H1 (cell line): ENCODE measurements at regions not wholly inside any gene's neighbourhood (a gene's known extent, or its start where the extent isn't known, plus 50 kb on each side); places are given as distances from the start of the nearest gene placed in this dataset.

Experiments
- CTCF ChIA-PET: fragments of 300-600 bp; sonication (Branson Sonifier 250); formaldehyde crosslinking; loops from one replicate; lab custom pipeline; 2021; ENCODE audit not compliant: partially characterized antibody; lab: Charles Lee
- POLR2A ChIA-PET: fragments of 300-600 bp; sonication (Branson Sonifier 250); formaldehyde crosslinking; loops from one replicate; lab custom pipeline; 2021; ENCODE audit warnings: inconsistent platforms; ENCODE audit not compliant: partially characterized antibody; lab: Charles Lee
- DNase-seq, 2 experiments: peaks; one replicate each; pipeline versions ENCODE4 v3.0.0 to v3.0.0-alpha.2; 2010 to 2022; ENCODE audit warnings: low spot score in 2 of 2, low read depth in 1 of 2, mixed read lengths in 1 of 2
- FAIRE-seq: peaks from 2 replicates; lab custom pipeline; 2011; peaks lifted over from hg19 to GRCh38; lab: Jason Lieb, UNC
- H2AFZ ChIP-seq: 2 replicates; pipeline ENCODE4 v1.8.1; 2012; ENCODE audit warnings: low read length, inconsistent platforms
- H2AK5ac ChIP-seq: 2 replicates; pipeline ENCODE4 v1.6.1; 2013; ENCODE audit warnings: low read depth, low read length
- H2BK120ac ChIP-seq: replicated peaks from 2 replicates; pipeline ENCODE3; 2013; ENCODE audit warnings: low read depth, low read length, inconsistent platforms
- H2BK12ac ChIP-seq: 2 replicates; pipeline ENCODE4 v1.6.1; 2013; ENCODE audit warnings: low read depth, low read length
- H2BK15ac ChIP-seq: 2 replicates; pipeline ENCODE4 v1.6.1; 2013; ENCODE audit warnings: low read length
- H2BK20ac ChIP-seq: 2 replicates; pipeline ENCODE4 v1.6.1; 2013; ENCODE audit warnings: low read length
- H2BK5ac ChIP-seq: 2 replicates; pipeline ENCODE4 v1.6.1; 2013; ENCODE audit warnings: low read depth, low read length
- H3K14ac ChIP-seq: 2 replicates; pipeline ENCODE4 v1.6.1; 2013; ENCODE audit warnings: inconsistent platforms; ENCODE audit not compliant: insufficient read length
- H3K18ac ChIP-seq: 2 replicates; pipeline ENCODE4 v1.6.1; 2013; ENCODE audit warnings: low read length; ENCODE audit errors: extremely low read depth
- H3K23ac ChIP-seq: 2 replicates; pipeline ENCODE4 v1.6.1; 2013; ENCODE audit warnings: inconsistent platforms; ENCODE audit not compliant: insufficient read length
- H3K23me2 ChIP-seq: 2 replicates; pipeline ENCODE4 v1.6.1; 2013; ENCODE audit warnings: low read depth, low read length
- H3K27ac ChIP-seq: 2 replicates; pipeline ENCODE4 v1.6.1; 2011; ENCODE audit warnings: low read depth, low read length, inconsistent platforms
- H3K27me3 ChIP-seq, 4 experiments: replicated peaks in 1 of 4; 1 replicate in 1 of 4; 2 replicates in 3 of 4; pipeline versions ENCODE4 v1.6.1 to v1.8.1; 2011 to 2013; ENCODE audit warnings: low read length in 3 of 4, mild to moderate bottlenecking in 3 of 4, inconsistent platforms in 2 of 4, mixed read lengths in 2 of 4, moderate library complexity in 1 of 4; ENCODE audit not compliant: control insufficient read depth in 3 of 4, insufficient read depth in 3 of 4; ENCODE audit errors: extremely low read depth in 1 of 4
- H3K36me3 ChIP-seq, 4 experiments: 2 replicates each; pipeline versions ENCODE4 v1.6.1 to v1.8.1; 2011 to 2013; ENCODE audit warnings: mild to moderate bottlenecking in 4 of 4, low read length in 3 of 4, moderate library complexity in 2 of 4, control low read depth in 1 of 4, inconsistent platforms in 1 of 4; ENCODE audit not compliant: insufficient read depth in 4 of 4, control insufficient read depth in 2 of 4
- H3K4ac ChIP-seq: replicated peaks from 2 replicates; pipeline ENCODE3; 2013; ENCODE audit warnings: low read length, low read depth, mixed read lengths, inconsistent platforms; ENCODE audit not compliant: insufficient read length
- H3K4me1 ChIP-seq, 4 experiments: replicated peaks in 1 of 4; 1 replicate in 1 of 4; 2 replicates in 3 of 4; pipeline versions ENCODE4 v1.6.1 to v1.8.1; 2011 to 2013; ENCODE audit warnings: low read length in 3 of 4, inconsistent platforms in 2 of 4, mixed read lengths in 1 of 4; ENCODE audit not compliant: insufficient read depth in 4 of 4, control insufficient read depth in 3 of 4
- H3K4me2 ChIP-seq, 2 experiments: 2 replicates each; pipeline versions ENCODE4 v1.6.1 to v1.8.1; 2011 to 2013; ENCODE audit warnings: low read depth in 2 of 2, low read length in 2 of 2, control low read depth in 1 of 2, inconsistent platforms in 1 of 2, mild to moderate bottlenecking in 1 of 2; ENCODE audit not compliant: insufficient read depth in 1 of 2
- H3K4me3 ChIP-seq, 4 experiments: fragments of 200-600, 300-600 bp in 1 of 4; sonication (generic), shearing (Covaris generic), sonication (Bioruptor Twin) in 1 of 4; 2 replicates each; pipeline versions ENCODE4 v1.5.1 to v1.8.1; 2011 to 2016; ENCODE audit warnings: low read length in 4 of 4, low read depth in 3 of 4, control low read depth in 2 of 4, inconsistent platforms in 2 of 4, mild to moderate bottlenecking in 2 of 4, mixed read lengths in 1 of 4, moderate library complexity in 1 of 4; ENCODE audit not compliant: insufficient read depth in 2 of 4; ENCODE audit errors: extremely low read depth in 1 of 4
- H3K56ac ChIP-seq: replicated peaks from 2 replicates; pipeline ENCODE3; 2013; ENCODE audit warnings: low read depth, mild to moderate bottlenecking, mixed read lengths, low read length, inconsistent platforms; ENCODE audit not compliant: insufficient read length
- H3K79me1 ChIP-seq: 2 replicates; pipeline ENCODE4 v1.6.1; 2013; ENCODE audit warnings: low read depth, low read length, control low read depth
- H3K79me2 ChIP-seq, 2 experiments: 2 replicates each; pipeline versions ENCODE4 v1.6.1 to v1.8.1; 2012 to 2013; ENCODE audit warnings: low read length in 2 of 2, mild to moderate bottlenecking in 2 of 2, inconsistent platforms in 1 of 2; ENCODE audit not compliant: insufficient read depth in 2 of 2, control insufficient read depth in 1 of 2
- H3K9ac ChIP-seq, 4 experiments: replicated peaks in 1 of 4; 1 replicate in 1 of 4; 2 replicates in 3 of 4; pipeline versions ENCODE4 v1.6.1 to v1.8.1; 2011 to 2013; ENCODE audit warnings: low read depth in 3 of 4, low read length in 3 of 4, control low read depth in 2 of 4, mild to moderate bottlenecking in 2 of 4, moderate library complexity in 2 of 4, inconsistent platforms in 1 of 4; ENCODE audit errors: extremely low read depth in 1 of 4
- H3K9me3 ChIP-seq, 2 experiments: 2 replicates each; pipeline versions ENCODE4 v1.6.1 to v1.8.1; 2012 to 2013; ENCODE audit warnings: mild to moderate bottlenecking in 2 of 2, moderate library complexity in 2 of 2, control low read depth in 1 of 2, inconsistent platforms in 1 of 2, low read depth in 1 of 2, low read length in 1 of 2, mixed read lengths in 1 of 2; ENCODE audit not compliant: insufficient read depth in 2 of 2
- H4K20me1 ChIP-seq, 2 experiments: replicated peaks in 1 of 2; 2 replicates each; pipeline versions ENCODE3 to v1.8.1; 2011 to 2013; ENCODE audit warnings: inconsistent platforms in 2 of 2, low read length in 2 of 2, mild to moderate bottlenecking in 1 of 2; ENCODE audit not compliant: insufficient read depth in 2 of 2, control insufficient read depth in 1 of 2
- H4K5ac ChIP-seq: 2 replicates; pipeline ENCODE4 v1.6.1; 2013; ENCODE audit warnings: low read length, low read depth, mixed read lengths, inconsistent platforms; ENCODE audit not compliant: insufficient read length
- H4K8ac ChIP-seq: 2 replicates; pipeline ENCODE4 v1.8.0; 2013; ENCODE audit warnings: mild to moderate bottlenecking, moderate library complexity, low read length, inconsistent platforms; ENCODE audit not compliant: insufficient read depth; ENCODE audit errors: extremely low read depth
- H4K91ac ChIP-seq: replicated peaks from 2 replicates; pipeline ENCODE3; 2013; ENCODE audit warnings: low read length, mixed read lengths, inconsistent platforms; ENCODE audit not compliant: insufficient read length
- CBX5 ChIP-seq: fragments of 300-800, 300-1000 bp; sonication (generic); IDR thresholded peaks from 2 replicates; pipeline ENCODE4 v1.7.1; 2016; ENCODE audit warnings: antibody characterized with exemption, low read length, low read depth
- RXRA ChIP-seq: IDR thresholded peaks from 2 replicates; pipeline ENCODE4 v1.6.1; 2011; ENCODE audit warnings: low read depth, mild to moderate bottlenecking, low read length, moderate library complexity; ENCODE audit not compliant: insufficient read depth
- SUZ12 ChIP-seq: fragments of 200-600 bp; sonication (generic); IDR thresholded peaks from 2 replicates; pipeline ENCODE4 v1.6.1; 2012; ENCODE audit warnings: mild to moderate bottlenecking, inconsistent platforms, low read length, moderate library complexity, mixed read lengths
- WGBS, 2 experiments: shearing (Covaris generic) in 1 of 2; methylation state at CpG; one replicate each; pipeline versions ENCODE4 v1.1.6 to v1.1.7; 2013 to 2015; ENCODE audit warnings: low lambda C conversion rate in 2 of 2, mixed read lengths in 2 of 2, inconsistent platforms in 1 of 2, low coverage in 1 of 2, missing lambda C conversion rate in 1 of 2; ENCODE audit not compliant: insufficient replicate concordance in 2 of 2, insufficient coverage in 1 of 2, insufficient read length in 1 of 2; ENCODE audit errors: extremely low coverage in 1 of 2, missing lambda C conversion rate in 1 of 2; 5-methylcytosine and 5-hydroxymethylcytosine counted together

DNA sequence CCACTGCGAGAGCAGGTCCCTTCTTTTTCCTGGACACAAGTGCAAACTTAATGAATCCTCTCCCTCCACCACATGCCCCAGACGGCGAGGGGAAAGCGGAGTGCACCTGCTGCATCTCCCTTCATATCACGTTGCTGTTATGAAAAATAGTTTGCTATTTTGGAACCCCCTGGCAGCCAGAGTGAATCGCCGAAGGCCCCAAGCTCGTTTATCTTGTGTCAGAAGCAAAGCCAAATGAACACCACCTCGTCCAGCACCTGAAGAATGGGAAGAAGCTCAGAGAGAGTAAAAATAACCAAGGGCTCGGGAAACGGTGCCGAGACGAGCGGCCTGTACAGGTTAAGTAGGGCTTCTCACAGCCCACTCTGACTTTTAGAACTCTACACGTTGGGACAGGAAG, 394.6 kb upstream of the RORA start:
- no peaks in the 10 kb centered on the region for H3K36me3 ChIP-seq
- FAIRE-seq (no peak), DNase-seq (no peak)
- TF ChIP-seq CBX5 = no peak
- no peak for TF ChIP-seq SUZ12
- TF ChIP-seq RXRA = no peak
- H4K20me1 ChIP-seq = no peaks in the 10 kb centered on the region
- H3K56ac ChIP-seq = no peak overlapping the region
- no peaks in the 10 kb centered on the region for H3K79me1 ChIP-seq
- no peaks in the 10 kb centered on the region; a peak in 2 of 7 replicates for H3K27me3 ChIP-seq
- H3K79me2 ChIP-seq = no peaks in the 10 kb centered on the region
- no peak overlapping the region for H2BK5ac ChIP-seq
- 83% methylated on average over 15 of the region's 15 CpGs; no CpG with 5 or more reads in 1 of the 2 experiments for WGBS, 2 experiments
- CTCF ChIA-PET = interaction anchor here (1.0 to 6.5 kb wide), 5 partner anchors 93 to 456 kb away, joined by 3 to 42 read pairs (median 3); no protein-coding TSS in a partner anchor
- H3K4me3 ChIP-seq = no peak overlapping the region
- no peaks in the 10 kb centered on the region for H3K9me3 ChIP-seq
- H3K9ac ChIP-seq = no peak overlapping the region
- H4K5ac ChIP-seq = no peak overlapping the region
- no peak overlapping the region for H2BK15ac ChIP-seq
- H2AFZ ChIP-seq = no peak overlapping the region
- POLR2A ChIA-PET = no interaction called here
- H4K91ac ChIP-seq = no peak overlapping the region
- no peak overlapping the region; the same call in 1 of the 2 replicates for H4K8ac ChIP-seq
- no peaks in the 10 kb centered on the region; a peak in 1 of 7 replicates for H3K4me1 ChIP-seq
- H3K23me2 ChIP-seq = no peaks in the 10 kb centered on the region
- H3K27ac ChIP-seq = no peak overlapping the region
- no peak overlapping the region for H3K4me2 ChIP-seq
- H3K18ac ChIP-seq = no peak overlapping the region
- no peak overlapping the region for H2BK12ac ChIP-seq
- no peak overlapping the region for H3K14ac ChIP-seq
- H2BK20ac ChIP-seq = no peak overlapping the region
- H3K23ac ChIP-seq = no peak overlapping the region
- no peak overlapping the region for H2AK5ac ChIP-seq
- H2BK120ac ChIP-seq = no peak overlapping the region
- H3K4ac ChIP-seq = no peak overlapping the region
